ENCODE measurements at regions not wholly inside any gene's neighbourhood (a gene's known extent, or its start where the extent isn't known, plus 50 kb on each side); places are given as distances from the start of the nearest gene placed in this dataset.
A peak's percentile ranks its signal among the peaks of the same experiment; 100 is the strongest.

GRCh38 chr1:173258479-173259264 is 51.5 kb upstream of the TNFSF4 start:
- Histone ChIP-seq H3K27ac (ENCODE audit: extremely low read depth, low read depth, low read length) (no peak overlapping the region), H3K79me2 (ENCODE audit: control insufficient read depth, insufficient read depth, low read length) (no peaks in the 10 kb centered on the region), H3K9ac (ENCODE audit: insufficient read depth in 1 of 2, low read depth in 2 of 2, low read length in 2 of 2) (no peak overlapping the region), H3K9me1 (ENCODE audit: control insufficient read depth, insufficient read depth, low read length) (no peaks in the 10 kb centered on the region), H2AFZ (ENCODE audit: low read depth, low read length) (no peak overlapping the region), H3K9me3 (replicated peaks; ENCODE audit: control insufficient read depth, insufficient read depth, low read depth, low read length) (no peaks in the 10 kb centered on the region), H3K4me3 (no peak overlapping the region), H4K20me1 (replicated peaks; ENCODE audit: control insufficient read depth, insufficient read depth, low read length) (no peaks in the 10 kb centered on the region), H3K27me3 (ENCODE audit: control insufficient read depth in 2 of 2, insufficient read depth in 2 of 2, low read length in 2 of 2) (no peaks in the 10 kb centered on the region), H3K36me3 (ENCODE audit: control insufficient read depth, insufficient read depth, low read length) (no peaks in the 10 kb centered on the region), H3K4me1 (replicated peaks in 1 of 2; ENCODE audit: control insufficient read depth in 2 of 2, insufficient read depth in 2 of 2, low read length in 2 of 2) (peaks cover 0 to 7% of the 10 kb centered on the region in 2 experiments; a peak in 1 of 5 replicates), H3K4me2 (ENCODE audit: insufficient read depth, low read length) (no peak overlapping the region)
- no peak for DNase-seq (ENCODE audit: extremely low read depth in 1 of 4, low spot score in 3 of 4)
- no peak for ATAC-seq
- FAIRE-seq: no peak
- in situ Hi-C loops (cut with MboI): loop anchor here (5.0 kb wide), 1 partner anchor 154 kb away; no protein-coding TSS in a partner anchor
- ChIA-PET POLR2A (interaction anchor here (1.0 to 1.6 kb wide), 2 partner anchors 10 kb away, joined by 3 read pairs; no protein-coding TSS in a partner anchor), CTCF (ENCODE audit: low intra/inter-chr PET ratio) (no interaction called here)
- TF ChIP-seq CTCF (IDR thresholded peaks at IDR 0.05 in 2 of 3, conservative IDR thresholded peaks at IDR 0.05 in 1 of 3; ENCODE audit: insufficient read depth in 2 of 3, low read depth in 1 of 3, low read length in 3 of 3) (peak in 1 of 3 experiments; percentile 13; a peak in 1 of 6 replicates), TCF7 (IDR thresholded peaks at IDR 0.05; ENCODE audit: borderline replicate concordance) (no peak), RAD21 (CRISPR knock-in tag; conservative IDR thresholded peaks at IDR 0.05 in 1 of 2, IDR thresholded peaks at IDR 0.05 in 1 of 2) (peak in 1 of 2 experiments; percentile 43; a peak in 2 of 4 replicates)
- intact Hi-C loops (cut with micrococcal nuclease): loop anchor here (10.0 kb wide), 1 partner anchor 816 kb away; no protein-coding TSS in a partner anchor
- no TSS peak for BruUV-seq (replicated peaks)
- 68% methylated on average over 5 of the region's 5 CpGs for WGBS (ENCODE audit: insufficient coverage, low coverage, missing lambda C conversion rate)
